ENCODE measurements at regions not wholly inside any gene's neighbourhood (a gene's known extent, or its start where the extent isn't known, plus 50 kb on each side); places are given as distances from the start of the nearest gene placed in this dataset.

GRCh38 chr13:104426435-104426834 is 1360.2 kb upstream of the SLC10A2 start:
- H3K4me1 Mint-ChIP-seq (ENCODE audit: low read depth in 2 of 2) = no peaks in the 10 kb centered on the region

GRCh38 chr13:104422668-104423067 is 1356.5 kb upstream of the SLC10A2 start:
- peaks cover 10% of the 10 kb centered on the region for H3K9me3 Mint-ChIP-seq
- H3K36me3 Mint-ChIP-seq = no peaks in the 10 kb centered on the region
- DNase-seq (ENCODE audit: low spot score) (no peak), ATAC-seq (no peak)
- no peak overlapping the region for H3K4me3 Mint-ChIP-seq
- H3K27ac Mint-ChIP-seq = no peak overlapping the region
- H3K4me1 Mint-ChIP-seq (ENCODE audit: low read depth in 2 of 2) = no peaks in the 10 kb centered on the region
- H3K27me3 Mint-ChIP-seq = no peaks in the 10 kb centered on the region

More at GRCh38 chr13:104426435-104426834, 1360.2 kb upstream of the SLC10A2 start:
- ATAC-seq (no peak), DNase-seq (ENCODE audit: low spot score) (no peak)
- no peaks in the 10 kb centered on the region for H3K27me3 Mint-ChIP-seq
- no peak overlapping the region for H3K4me3 Mint-ChIP-seq
- H3K36me3 Mint-ChIP-seq = peaks cover 5% of the 10 kb centered on the region
- no peak overlapping the region for H3K27ac Mint-ChIP-seq
- peaks cover 6% of the 10 kb centered on the region for H3K9me3 Mint-ChIP-seq

- Mint-ChIP-seq H3K4me1 (ENCODE audit: low read depth in 2 of 2) (no peaks in the 10 kb centered on the region), H3K36me3 (no peaks in the 10 kb centered on the region), H3K27me3 (no peaks in the 10 kb centered on the region), H3K27ac (no peak overlapping the region), H3K9me3 (peaks cover 9% of the 10 kb centered on the region), H3K4me3 (no peak overlapping the region)
- ATAC-seq (no peak), DNase-seq (ENCODE audit: low spot score) (no peak)
These were observed 1350.8 kb upstream of the SLC10A2 start for GRCh38 chr13:104416973-104417372.

- H3K9me3 Mint-ChIP-seq = peaks cover 9% of the 10 kb centered on the region
- H3K27me3 Mint-ChIP-seq = no peaks in the 10 kb centered on the region
- DNase-seq (ENCODE audit: low spot score) (no peak), ATAC-seq (no peak)
- H3K4me1 Mint-ChIP-seq (ENCODE audit: low read depth in 2 of 2) = no peaks in the 10 kb centered on the region
- H3K27ac Mint-ChIP-seq = no peak overlapping the region
- no peaks in the 10 kb centered on the region for H3K36me3 Mint-ChIP-seq
- no peak overlapping the region for H3K4me3 Mint-ChIP-seq
These were observed 1348.6 kb upstream of the SLC10A2 start for GRCh38 chr13:104414771-104415170.

- no peak overlapping the region for H3K27ac Mint-ChIP-seq
- H3K9me3 Mint-ChIP-seq = peaks cover 9% of the 10 kb centered on the region
- H3K27me3 Mint-ChIP-seq = no peaks in the 10 kb centered on the region
- no peak overlapping the region for H3K4me3 Mint-ChIP-seq
- no peaks in the 10 kb centered on the region for H3K4me1 Mint-ChIP-seq (ENCODE audit: low read depth in 2 of 2)
- ATAC-seq (no peak), DNase-seq (ENCODE audit: low spot score) (no peak)
- no peaks in the 10 kb centered on the region for H3K36me3 Mint-ChIP-seq
These were observed 1348.0 kb upstream of the SLC10A2 start for GRCh38 chr13:104414181-104414580.

- Mint-ChIP-seq H3K27ac (no peak overlapping the region), H3K36me3 (peaks cover 5% of the 10 kb centered on the region), H3K4me1 (ENCODE audit: low read depth in 2 of 2) (no peaks in the 10 kb centered on the region), H3K9me3 (peaks cover 7% of the 10 kb centered on the region), H3K4me3 (no peak overlapping the region), H3K27me3 (no peaks in the 10 kb centered on the region)
- DNase-seq (ENCODE audit: low spot score) (no peak), ATAC-seq (no peak)
These were observed 1345.0 kb upstream of the SLC10A2 start for GRCh38 chr13:104411141-104411765.

DNA sequence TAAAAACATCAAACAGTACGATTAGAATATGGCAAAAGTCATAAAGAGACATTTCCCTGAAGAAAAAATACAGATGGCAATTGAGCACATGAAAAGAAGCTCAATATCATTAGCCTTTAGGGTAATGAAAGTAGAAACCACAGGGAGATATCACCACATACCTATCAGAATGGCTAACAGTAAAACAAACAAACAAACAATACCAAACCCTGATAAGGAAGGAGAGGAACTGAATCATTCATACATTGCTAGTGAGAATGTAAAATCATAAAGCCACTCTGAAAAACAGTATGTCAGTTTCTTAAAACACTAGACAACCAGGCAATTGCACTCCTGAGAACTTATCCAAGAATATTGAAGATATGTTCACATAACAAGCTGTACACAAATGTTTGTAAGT is 1342.5 kb upstream of the SLC10A2 start:
- Mint-ChIP-seq H3K36me3 (peaks cover 5% of the 10 kb centered on the region), H3K27me3 (no peaks in the 10 kb centered on the region), H3K9me3 (peaks cover 12% of the 10 kb centered on the region), H3K27ac (no peak overlapping the region), H3K4me3 (no peak overlapping the region), H3K4me1 (ENCODE audit: low read depth in 2 of 2) (no peaks in the 10 kb centered on the region)
- no peak for DNase-seq (ENCODE audit: low spot score)
- no peak for ATAC-seq

- Mint-ChIP-seq H3K4me1 (ENCODE audit: low read depth in 2 of 2) (no peaks in the 10 kb centered on the region), H3K27me3 (no peaks in the 10 kb centered on the region), H3K9me3 (peaks cover 16% of the 10 kb centered on the region), H3K4me3 (no peak overlapping the region), H3K36me3 (peaks cover 5% of the 10 kb centered on the region), H3K27ac (no peak overlapping the region)
- no peak for ATAC-seq
- no peak for DNase-seq (ENCODE audit: low spot score)
These were observed 1338.1 kb upstream of the SLC10A2 start for GRCh38 chr13:104404325-104404724.

DNA sequence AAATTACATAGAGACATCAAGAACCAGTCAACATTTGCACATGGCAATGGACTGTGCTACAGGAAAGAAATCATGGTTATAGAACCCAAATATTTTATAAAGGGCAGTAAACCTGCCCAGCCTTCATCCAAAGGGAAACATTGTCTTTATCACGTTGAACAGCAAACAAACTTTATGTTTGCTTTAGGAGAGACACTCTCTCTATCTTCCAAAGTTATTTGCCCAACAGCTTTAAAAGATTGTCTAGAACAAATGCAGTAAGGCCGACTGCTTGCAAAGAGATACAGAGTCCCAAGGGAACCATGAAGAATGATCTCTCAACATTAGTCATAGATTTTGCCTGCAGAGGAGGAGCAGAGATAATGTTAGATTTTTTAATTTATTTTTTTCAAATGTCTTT is 1323.5 kb upstream of the SLC10A2 start:
- Mint-ChIP-seq H3K27ac (no peak overlapping the region), H3K27me3 (no peaks in the 10 kb centered on the region), H3K36me3 (peaks cover 8% of the 10 kb centered on the region), H3K9me3 (peaks cover 15% of the 10 kb centered on the region), H3K4me3 (no peak overlapping the region), H3K4me1 (ENCODE audit: low read depth in 2 of 2) (no peaks in the 10 kb centered on the region)
- ATAC-seq = no peak
- DNase-seq (ENCODE audit: low spot score) = no peak

DNA sequence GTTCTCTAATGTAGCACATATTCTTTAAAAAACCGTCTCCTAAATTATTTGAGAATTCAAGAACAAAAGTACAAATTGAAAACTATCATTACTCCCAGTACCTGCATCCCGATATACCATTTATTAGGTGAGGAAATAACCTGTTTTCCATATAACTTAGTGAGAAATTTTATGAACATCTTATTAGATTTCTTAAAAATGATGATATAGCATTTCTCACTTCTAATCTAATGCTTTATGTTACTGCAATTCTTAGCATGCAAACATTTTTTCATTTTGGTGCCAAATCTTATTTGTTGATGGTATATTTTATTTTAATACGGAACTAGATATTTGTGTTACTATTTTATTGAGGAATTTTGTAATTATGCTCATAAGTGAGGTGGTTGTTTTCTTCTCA is 1321.3 kb upstream of the SLC10A2 start:
- Mint-ChIP-seq H3K27me3 (no peaks in the 10 kb centered on the region), H3K4me1 (ENCODE audit: low read depth in 2 of 2) (no peaks in the 10 kb centered on the region), H3K36me3 (peaks cover 8% of the 10 kb centered on the region), H3K9me3 (peaks cover 8% of the 10 kb centered on the region), H3K4me3 (no peak overlapping the region), H3K27ac (no peak overlapping the region)
- ATAC-seq (no peak), DNase-seq (ENCODE audit: low spot score) (no peak)

DNA sequence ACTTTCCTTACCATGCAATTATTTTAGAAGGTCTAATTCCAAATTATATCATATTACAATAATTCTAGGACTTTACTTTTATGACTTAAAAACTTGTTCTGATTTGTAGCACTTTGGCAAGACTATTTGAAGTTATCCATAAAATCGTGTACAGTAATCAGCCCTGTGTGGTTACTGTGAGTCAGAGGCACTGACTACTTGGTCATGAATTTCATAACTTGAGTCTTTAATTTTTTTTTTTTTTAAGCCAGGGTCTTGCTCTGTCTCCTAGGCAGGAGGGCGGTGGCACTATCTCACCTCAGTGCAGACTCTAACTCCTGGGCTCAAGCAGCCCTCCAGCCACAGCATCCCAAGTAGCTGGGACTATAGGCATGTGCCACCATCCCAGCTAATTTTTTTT is 1319.2 kb upstream of the SLC10A2 start:
- Mint-ChIP-seq H3K4me3 (no peak overlapping the region), H3K4me1 (ENCODE audit: low read depth in 2 of 2) (no peaks in the 10 kb centered on the region), H3K27me3 (no peaks in the 10 kb centered on the region), H3K9me3 (no peaks in the 10 kb centered on the region), H3K36me3 (no peaks in the 10 kb centered on the region), H3K27ac (no peak overlapping the region)
- ATAC-seq (no peak), DNase-seq (ENCODE audit: low spot score) (no peak)

GRCh38 chr13:104382951-104383350 is 1316.7 kb upstream of the SLC10A2 start:
- H3K4me3 Mint-ChIP-seq = no peak overlapping the region
- ATAC-seq = no peak
- no peak for DNase-seq (ENCODE audit: low spot score)
- no peaks in the 10 kb centered on the region for H3K4me1 Mint-ChIP-seq (ENCODE audit: low read depth in 2 of 2)
- no peaks in the 10 kb centered on the region for H3K36me3 Mint-ChIP-seq
- H3K27me3 Mint-ChIP-seq = no peaks in the 10 kb centered on the region
- H3K27ac Mint-ChIP-seq = no peak overlapping the region
- peaks cover 8% of the 10 kb centered on the region for H3K9me3 Mint-ChIP-seq

- Mint-ChIP-seq H3K27me3 (no peaks in the 10 kb centered on the region), H3K27ac (no peak overlapping the region), H3K36me3 (no peaks in the 10 kb centered on the region), H3K4me1 (ENCODE audit: low read depth in 2 of 2) (no peaks in the 10 kb centered on the region), H3K9me3 (peaks cover 20% of the 10 kb centered on the region), H3K4me3 (no peak overlapping the region)
- ATAC-seq (no peak), DNase-seq (ENCODE audit: low spot score) (no peak)
These were observed 1310.4 kb upstream of the SLC10A2 start for GRCh38 chr13:104376588-104376987.

DNA sequence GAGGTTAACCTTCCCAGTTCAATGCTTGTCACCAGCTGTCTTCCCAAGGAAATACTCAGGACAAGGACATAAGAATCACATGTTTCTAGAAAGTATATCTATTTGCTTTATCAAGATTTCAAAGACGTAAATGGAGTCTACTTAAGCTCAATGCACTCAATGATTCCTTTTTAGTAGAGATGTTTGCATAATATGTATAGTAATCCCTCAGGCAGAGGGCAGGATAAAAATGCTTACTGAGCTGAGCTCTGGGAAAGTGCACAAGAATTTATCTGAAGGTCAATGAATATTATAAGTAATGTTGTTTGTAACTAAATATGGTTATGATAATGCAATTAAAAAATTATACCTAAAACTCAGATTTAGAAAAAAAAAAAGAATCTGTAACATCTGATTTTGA is 1309.4 kb upstream of the SLC10A2 start:
- H3K27ac Mint-ChIP-seq = no peak overlapping the region
- no peaks in the 10 kb centered on the region for H3K4me1 Mint-ChIP-seq (ENCODE audit: low read depth in 2 of 2)
- H3K9me3 Mint-ChIP-seq = peaks cover 20% of the 10 kb centered on the region
- H3K27me3 Mint-ChIP-seq = no peaks in the 10 kb centered on the region
- no peak for DNase-seq (ENCODE audit: low spot score)
- no peak for ATAC-seq
- no peak overlapping the region for H3K4me3 Mint-ChIP-seq
- H3K36me3 Mint-ChIP-seq = no peaks in the 10 kb centered on the region

- ATAC-seq = no peak
- no peak overlapping the region for H3K27ac Mint-ChIP-seq
- H3K27me3 Mint-ChIP-seq = no peaks in the 10 kb centered on the region
- H3K4me1 Mint-ChIP-seq (ENCODE audit: low read depth in 2 of 2) = no peaks in the 10 kb centered on the region
- H3K9me3 Mint-ChIP-seq = peaks cover 21% of the 10 kb centered on the region
- no peaks in the 10 kb centered on the region for H3K36me3 Mint-ChIP-seq
- H3K4me3 Mint-ChIP-seq = no peak overlapping the region
- DNase-seq (ENCODE audit: low spot score) = no peak
These were observed 1306.0 kb upstream of the SLC10A2 start for GRCh38 chr13:104372095-104372655.
